ENCODE measurements at regions not wholly inside any gene's neighbourhood (a gene's known extent, or its start where the extent isn't known, plus 50 kb on each side); places are given as distances from the start of the nearest gene placed in this dataset.

GRCh38 chr3:56886314-56886713 lies 84.6 kb upstream of the ARHGEF3 start:
- TF ChIP-seq CTCF (IDR thresholded peaks at IDR 0.05; ENCODE audit: low read depth, low read length) (no peak), MYC (IDR thresholded peaks at IDR 0.05; ENCODE audit: low read depth, low read length) (no peak), MAX (IDR thresholded peaks at IDR 0.05; ENCODE audit: low read depth, low read length) (no peak), POLR2A (IDR thresholded peaks at IDR 0.05; ENCODE audit: extremely low read depth, insufficient read length) (no peak)

Measured in NB4 (cell line).